Panc1 (cell line): ENCODE measurements at regions not wholly inside any gene's neighbourhood (a gene's known extent, or its start where the extent isn't known, plus 50 kb on each side); places are given as distances from the start of the nearest gene placed in this dataset.

Experiments used
- POLR2AphosphoS5 ChIP-seq: IDR thresholded peaks from 2 replicates; pipeline ENCODE4 v1.6.1; 2012; ENCODE audit warnings: mild to moderate bottlenecking, low read depth, low read length, moderate library complexity
- SIN3A ChIP-seq: IDR thresholded peaks from 2 replicates; pipeline ENCODE4 v1.6.1; 2012; ENCODE audit warnings: low read depth, mild to moderate bottlenecking, low read length, moderate library complexity, borderline replicate concordance; ENCODE audit not compliant: insufficient read depth
- TCF7L2 ChIP-seq: IDR thresholded peaks from 2 replicates; pipeline ENCODE4 v1.6.1; 2011; ENCODE audit warnings: mild to moderate bottlenecking, low read depth, low read length, inconsistent platforms
- TF ChIP-seq, protein P1 (sequence below): fragments of 450-650 bp; IDR thresholded peaks from 2 replicates; pipeline ENCODE4 v1.5.1; 2017; ENCODE audit warnings: mild to moderate bottlenecking
- TF ChIP-seq, protein P2 (sequence below), 2 experiments: IDR thresholded peaks; 2 replicates each; pipeline ENCODE4 v1.6.1; 2011 to 2012; ENCODE audit warnings: low read depth in 2 of 2, control low read depth in 1 of 2, low read length in 1 of 2, mild to moderate bottlenecking in 1 of 2, moderate library complexity in 1 of 2; ENCODE audit not compliant: insufficient read depth in 1 of 2

DNA sequence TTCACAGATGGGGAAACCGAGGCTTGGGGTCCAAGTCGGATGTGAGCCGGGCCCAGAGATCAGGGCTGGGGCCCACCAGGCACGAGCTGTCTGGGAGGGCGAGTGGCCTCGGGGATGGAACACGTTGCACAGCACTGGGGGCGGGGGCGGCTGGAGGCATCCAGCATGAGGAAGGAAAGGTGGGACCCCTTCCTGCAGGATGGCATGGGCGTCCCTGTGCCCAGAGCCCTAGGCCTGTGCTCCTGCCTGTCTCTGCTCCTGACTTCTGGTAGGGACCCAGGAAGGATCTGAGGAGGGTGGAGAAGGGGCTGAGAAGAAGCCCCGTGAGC is 183.4 kb downstream of the KIF26A start:
- no peak for TF ChIP-seq POLR2AphosphoS5
- no peak for TF ChIP-seq SIN3A
- TF ChIP-seq, protein P1, sequence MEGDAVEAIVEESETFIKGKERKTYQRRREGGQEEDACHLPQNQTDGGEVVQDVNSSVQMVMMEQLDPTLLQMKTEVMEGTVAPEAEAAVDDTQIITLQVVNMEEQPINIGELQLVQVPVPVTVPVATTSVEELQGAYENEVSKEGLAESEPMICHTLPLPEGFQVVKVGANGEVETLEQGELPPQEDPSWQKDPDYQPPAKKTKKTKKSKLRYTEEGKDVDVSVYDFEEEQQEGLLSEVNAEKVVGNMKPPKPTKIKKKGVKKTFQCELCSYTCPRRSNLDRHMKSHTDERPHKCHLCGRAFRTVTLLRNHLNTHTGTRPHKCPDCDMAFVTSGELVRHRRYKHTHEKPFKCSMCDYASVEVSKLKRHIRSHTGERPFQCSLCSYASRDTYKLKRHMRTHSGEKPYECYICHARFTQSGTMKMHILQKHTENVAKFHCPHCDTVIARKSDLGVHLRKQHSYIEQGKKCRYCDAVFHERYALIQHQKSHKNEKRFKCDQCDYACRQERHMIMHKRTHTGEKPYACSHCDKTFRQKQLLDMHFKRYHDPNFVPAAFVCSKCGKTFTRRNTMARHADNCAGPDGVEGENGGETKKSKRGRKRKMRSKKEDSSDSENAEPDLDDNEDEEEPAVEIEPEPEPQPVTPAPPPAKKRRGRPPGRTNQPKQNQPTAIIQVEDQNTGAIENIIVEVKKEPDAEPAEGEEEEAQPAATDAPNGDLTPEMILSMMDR = no peak
- TF ChIP-seq, protein P2, sequence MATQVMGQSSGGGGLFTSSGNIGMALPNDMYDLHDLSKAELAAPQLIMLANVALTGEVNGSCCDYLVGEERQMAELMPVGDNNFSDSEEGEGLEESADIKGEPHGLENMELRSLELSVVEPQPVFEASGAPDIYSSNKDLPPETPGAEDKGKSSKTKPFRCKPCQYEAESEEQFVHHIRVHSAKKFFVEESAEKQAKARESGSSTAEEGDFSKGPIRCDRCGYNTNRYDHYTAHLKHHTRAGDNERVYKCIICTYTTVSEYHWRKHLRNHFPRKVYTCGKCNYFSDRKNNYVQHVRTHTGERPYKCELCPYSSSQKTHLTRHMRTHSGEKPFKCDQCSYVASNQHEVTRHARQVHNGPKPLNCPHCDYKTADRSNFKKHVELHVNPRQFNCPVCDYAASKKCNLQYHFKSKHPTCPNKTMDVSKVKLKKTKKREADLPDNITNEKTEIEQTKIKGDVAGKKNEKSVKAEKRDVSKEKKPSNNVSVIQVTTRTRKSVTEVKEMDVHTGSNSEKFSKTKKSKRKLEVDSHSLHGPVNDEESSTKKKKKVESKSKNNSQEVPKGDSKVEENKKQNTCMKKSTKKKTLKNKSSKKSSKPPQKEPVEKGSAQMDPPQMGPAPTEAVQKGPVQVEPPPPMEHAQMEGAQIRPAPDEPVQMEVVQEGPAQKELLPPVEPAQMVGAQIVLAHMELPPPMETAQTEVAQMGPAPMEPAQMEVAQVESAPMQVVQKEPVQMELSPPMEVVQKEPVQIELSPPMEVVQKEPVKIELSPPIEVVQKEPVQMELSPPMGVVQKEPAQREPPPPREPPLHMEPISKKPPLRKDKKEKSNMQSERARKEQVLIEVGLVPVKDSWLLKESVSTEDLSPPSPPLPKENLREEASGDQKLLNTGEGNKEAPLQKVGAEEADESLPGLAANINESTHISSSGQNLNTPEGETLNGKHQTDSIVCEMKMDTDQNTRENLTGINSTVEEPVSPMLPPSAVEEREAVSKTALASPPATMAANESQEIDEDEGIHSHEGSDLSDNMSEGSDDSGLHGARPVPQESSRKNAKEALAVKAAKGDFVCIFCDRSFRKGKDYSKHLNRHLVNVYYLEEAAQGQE (IDR thresholded peaks at IDR 0.05; ENCODE audit: insufficient read depth in 1 of 2, low read depth in 2 of 2, low read length in 1 of 2) = no peak
- TF ChIP-seq TCF7L2 = no peak
